Ovary (tissue), 7 donors: ENCODE measurements at regions not wholly inside any gene's neighbourhood (a gene's known extent, or its start where the extent isn't known, plus 50 kb on each side); places are given as distances from the start of the nearest gene placed in this dataset.

Source experiments
- DNase-seq, 5 donors: peaks; one replicate each; pipeline ENCODE4 v3.0.0-alpha.2; 2019 to 2020
- H3K27ac ChIP-seq, 2 donors: fragments of 200-600 bp; one replicate each; pipeline versions ENCODE4 v1.5.1 to v1.8.0; 2019 to 2022
- H3K27me3 ChIP-seq: fragments of 200-600 bp; one replicate; pipeline ENCODE4 v1.8.0; 2022
- H3K36me3 ChIP-seq: fragments of 200-600 bp; sonication (generic); one replicate; pipeline ENCODE4 v1.5.1; 2019
- H3K4me1 ChIP-seq: one replicate; pipeline ENCODE4 v1.8.1; 2013; ENCODE audit warnings: mild to moderate bottlenecking, moderate library complexity; ENCODE audit not compliant: insufficient read depth
- H3K4me3 ChIP-seq: fragments of 200-600 bp; sonication (generic); one replicate; pipeline ENCODE4 v1.5.1; 2017
- H3K9me3 ChIP-seq, 2 donors: fragments of 200-600 bp in 1 of 2; sonication (generic) in 1 of 2; one replicate each; pipeline versions ENCODE4 v1.5.1 to v1.8.1; 2013 to 2019; ENCODE audit warnings: mild to moderate bottlenecking in 1 of 2, moderate library complexity in 1 of 2
- EP300 ChIP-seq: sonication (generic); formaldehyde crosslinking; IDR thresholded peaks from one replicate; pipeline ENCODE4 v1.6.1; 2017; ENCODE audit warnings: antibody characterized with exemption
- POLR2A ChIP-seq: fragments of 450-650 bp; IDR thresholded peaks from one replicate; pipeline ENCODE4 v1.6.1; 2017; ENCODE audit warnings: antibody characterized with exemption, mild to moderate bottlenecking, moderate library complexity
- WGBS, 3 donors: extraction: QIAGEN DNeasy Blood & Tissue Kit in 1 of 3; methylation state at CpG; one replicate each; pipeline versions ENCODE4 v1.1.5 to v1.1.7; 2013 to 2017; 5-methylcytosine and 5-hydroxymethylcytosine counted together
- intact Hi-C, 4 donors: fragments of 100-400 bp; cut with DNase I; formaldehyde crosslinking; loops; one replicate each; pipeline versions ENCODE4 v1.11.0 to v1.15.1; 2022 to 2023
- TF ChIP-seq, protein P1 (sequence below), 3 donors: fragments of 450-650 bp in 2 of 3; fragments of 200-600 bp in 1 of 3; IDR thresholded peaks; one replicate each; pipeline versions ENCODE4 v1.5.1 to v1.8.0; 2016 to 2022; ENCODE audit warnings: antibody characterized with exemption in 3 of 3, mild to moderate bottlenecking in 1 of 3
- donor health status: DM: no; HTN: no; CAD: no; lungs with moderate emphysema.
- donor health status: DM: no; HTN: no; CAD: no.
- donor health status: Bipolar disorder and iron deficiency.
- donor health status: DM: no; HTN: no; CAD: no.
- donor health status: DM: yes; HTN: yes; CAD: no.

GRCh38 chr5:126359884-126360283 is 63.3 kb upstream of the GRAMD2B start:
- Histone ChIP-seq H3K9me3 (no peaks in the 10 kb centered on the region), H3K36me3 (no peaks in the 10 kb centered on the region), H3K4me1 (peaks cover 1% of the 10 kb centered on the region), H3K27me3 (no peaks in the 10 kb centered on the region), H3K4me3 (no peak overlapping the region), H3K27ac (no peak overlapping the region)
- intact Hi-C loops: loop anchor here in 2 of 4 donors (5.0 to 10.0 kb wide), 3 partner anchors 55 to 177 kb away; no protein-coding TSS in a partner anchor
- no peak for DNase-seq
- TF ChIP-seq POLR2A (no peak), EP300 (no peak)
- TF ChIP-seq, protein P1, sequence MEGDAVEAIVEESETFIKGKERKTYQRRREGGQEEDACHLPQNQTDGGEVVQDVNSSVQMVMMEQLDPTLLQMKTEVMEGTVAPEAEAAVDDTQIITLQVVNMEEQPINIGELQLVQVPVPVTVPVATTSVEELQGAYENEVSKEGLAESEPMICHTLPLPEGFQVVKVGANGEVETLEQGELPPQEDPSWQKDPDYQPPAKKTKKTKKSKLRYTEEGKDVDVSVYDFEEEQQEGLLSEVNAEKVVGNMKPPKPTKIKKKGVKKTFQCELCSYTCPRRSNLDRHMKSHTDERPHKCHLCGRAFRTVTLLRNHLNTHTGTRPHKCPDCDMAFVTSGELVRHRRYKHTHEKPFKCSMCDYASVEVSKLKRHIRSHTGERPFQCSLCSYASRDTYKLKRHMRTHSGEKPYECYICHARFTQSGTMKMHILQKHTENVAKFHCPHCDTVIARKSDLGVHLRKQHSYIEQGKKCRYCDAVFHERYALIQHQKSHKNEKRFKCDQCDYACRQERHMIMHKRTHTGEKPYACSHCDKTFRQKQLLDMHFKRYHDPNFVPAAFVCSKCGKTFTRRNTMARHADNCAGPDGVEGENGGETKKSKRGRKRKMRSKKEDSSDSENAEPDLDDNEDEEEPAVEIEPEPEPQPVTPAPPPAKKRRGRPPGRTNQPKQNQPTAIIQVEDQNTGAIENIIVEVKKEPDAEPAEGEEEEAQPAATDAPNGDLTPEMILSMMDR (IDR thresholded peaks at IDR 0.05): no peak
- WGBS, 3 donors: 90 to 95% (median 93%) methylated on average over 6 of the region's 6 CpGs

- 85 to 98% (median 88%) methylated on average over 1 of the region's 1 CpG for WGBS, 3 donors
- Histone ChIP-seq H3K4me3 (no peak overlapping the region), H3K9me3 (no peaks in the 10 kb centered on the region), H3K36me3 (no peaks in the 10 kb centered on the region), H3K27me3 (no peaks in the 10 kb centered on the region), H3K4me1 (peaks cover 1% of the 10 kb centered on the region), H3K27ac (no peak overlapping the region)
- TF ChIP-seq POLR2A: no peak
- DNase-seq: no peak
- intact Hi-C loops: no loop called here
Measured at GRCh38 chr5:126360467-126360866, 62.7 kb upstream of the GRAMD2B start.

GRCh38 chr5:126363658-126364057 is 59.6 kb upstream of the GRAMD2B start:
- no peaks in the 10 kb centered on the region for H3K9me3 ChIP-seq
- DNase-seq: no peak
- no peaks in the 10 kb centered on the region for H3K27me3 ChIP-seq
- no peaks in the 10 kb centered on the region for H3K36me3 ChIP-seq
- 43 to 97% (median 91%) methylated on average over 1 of the region's 1 CpG for WGBS, 3 donors
- no peak overlapping the region for H3K27ac ChIP-seq
- TF ChIP-seq, protein P1 (IDR thresholded peaks at IDR 0.05): no peak
- TF ChIP-seq POLR2A (no peak), EP300 (no peak)
- intact Hi-C loops: no loop called here
- H3K4me3 ChIP-seq: no peak overlapping the region
- H3K4me1 ChIP-seq: peaks cover 1% of the 10 kb centered on the region

- WGBS, 3 donors: 67 to 84% (median 84%) methylated on average over 4 of the region's 4 CpGs
- H3K36me3 ChIP-seq: no peaks in the 10 kb centered on the region
- intact Hi-C loops: no loop called here
- H3K27me3 ChIP-seq: no peaks in the 10 kb centered on the region
- DNase-seq: no peak
- no peak overlapping the region for H3K4me3 ChIP-seq
- peaks cover 1% of the 10 kb centered on the region for H3K4me1 ChIP-seq
- H3K27ac ChIP-seq: no peak overlapping the region
- TF ChIP-seq EP300: no peak
- TF ChIP-seq, protein P1 (IDR thresholded peaks at IDR 0.05): no peak
- no peak for TF ChIP-seq POLR2A
- no peaks in the 10 kb centered on the region for H3K9me3 ChIP-seq
Measured at GRCh38 chr5:126364206-126364902, 58.9 kb upstream of the GRAMD2B start.

- DNase-seq: no peak
- WGBS, 3 donors: 42 to 60% (median 53%) methylated on average over 5 of the region's 5 CpGs
- Histone ChIP-seq H3K4me3 (no peak overlapping the region), H3K27ac (no peak overlapping the region), H3K27me3 (no peaks in the 10 kb centered on the region), H3K9me3 (no peaks in the 10 kb centered on the region), H3K36me3 (no peaks in the 10 kb centered on the region), H3K4me1 (peaks cover 5% of the 10 kb centered on the region)
- intact Hi-C loops: no loop called here
- TF ChIP-seq, protein P1 (IDR thresholded peaks at IDR 0.05): no peak
- TF ChIP-seq EP300 (no peak), POLR2A (no peak)
Measured at GRCh38 chr5:126365446-126366198, 57.6 kb upstream of the GRAMD2B start.
